ENCODE measurements at regions not wholly inside any gene's neighbourhood (a gene's known extent, or its start where the extent isn't known, plus 50 kb on each side); places are given as distances from the start of the nearest gene placed in this dataset.
"Not testable (repeated sequence)": the region's sequence is repeated elsewhere in the genome, so short reads cannot be mapped to it uniquely, and the experiment has no call there.

DNA sequence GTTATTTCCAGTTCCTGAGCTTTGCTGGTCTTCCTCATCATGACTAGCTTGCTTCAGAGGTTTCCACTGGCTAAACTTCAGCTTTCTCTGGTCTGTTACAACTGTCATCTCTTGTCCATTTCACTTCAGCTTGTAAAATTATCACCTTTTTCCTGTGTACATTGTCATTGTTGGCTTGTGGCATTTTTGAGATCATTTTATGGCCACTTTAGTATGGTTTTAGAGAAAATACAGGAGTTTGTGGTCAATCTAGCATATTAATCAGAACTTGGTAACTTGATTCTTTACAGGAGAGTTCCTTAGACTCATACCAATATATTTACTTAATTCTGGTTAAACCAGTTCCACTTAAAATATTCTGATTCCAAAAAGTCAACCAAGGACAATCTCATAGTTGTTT, 235.9 kb upstream of the KITLG start:
- Mint-ChIP-seq H3K36me3 (ENCODE audit: low read depth) (no peaks in the 10 kb centered on the region), H3K27ac (no peak overlapping the region), H3K4me3 (no peak overlapping the region), H3K4me1 (ENCODE audit: low read depth) (no peaks in the 10 kb centered on the region), H3K27me3 (no peaks in the 10 kb centered on the region), H3K9me3 (no peaks in the 10 kb centered on the region)
- DNase-seq: no peak

DNA sequence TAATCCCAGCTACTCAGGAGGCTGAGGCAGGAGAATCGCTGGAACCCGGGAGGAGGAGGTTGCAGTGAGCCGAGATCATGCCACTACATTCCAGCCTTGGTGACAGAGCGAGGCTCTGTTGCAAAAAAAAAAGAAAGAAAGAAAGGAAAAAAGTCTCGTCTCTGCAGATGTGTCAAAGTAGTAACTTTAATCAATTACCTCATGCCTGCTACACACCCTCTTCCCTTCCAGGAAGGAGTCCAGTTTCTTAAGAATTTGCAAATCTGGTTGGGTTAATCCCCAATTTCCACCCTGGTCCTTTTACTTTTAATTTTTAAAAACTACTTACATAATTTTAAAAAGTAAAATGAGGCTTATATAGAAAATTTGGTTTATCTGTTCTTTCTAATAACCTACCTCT, 234.5 kb upstream of the KITLG start:
- no peaks in the 10 kb centered on the region for H3K27me3 Mint-ChIP-seq
- H3K27ac Mint-ChIP-seq: no peak overlapping the region
- H3K4me1 Mint-ChIP-seq (ENCODE audit: low read depth): no peaks in the 10 kb centered on the region
- H3K36me3 Mint-ChIP-seq (ENCODE audit: low read depth): no peaks in the 10 kb centered on the region
- DNase-seq: no peak
- H3K9me3 Mint-ChIP-seq: no peaks in the 10 kb centered on the region
- no peak overlapping the region for H3K4me3 Mint-ChIP-seq

DNA sequence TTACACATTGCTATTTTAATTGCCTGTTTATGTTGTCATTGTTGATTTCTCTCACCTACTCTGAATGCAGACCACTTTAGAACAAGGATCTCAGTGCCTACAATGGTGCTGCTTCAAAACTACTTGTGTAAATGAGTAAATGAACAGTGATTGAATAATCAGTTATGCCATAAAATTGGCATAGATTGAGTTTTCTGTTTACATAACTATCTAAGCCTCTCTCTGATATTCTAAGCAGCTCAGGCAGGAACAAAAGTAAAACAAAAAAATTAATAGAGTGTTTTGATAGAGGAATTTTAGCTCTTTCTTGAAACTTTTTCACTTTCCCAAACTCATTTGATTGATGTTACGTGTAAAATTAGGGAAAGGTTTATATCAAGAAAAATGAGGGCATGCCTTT, 232.3 kb upstream of the KITLG start:
- Mint-ChIP-seq H3K27me3 (no peaks in the 10 kb centered on the region), H3K4me3 (no peak overlapping the region), H3K4me1 (ENCODE audit: low read depth) (no peaks in the 10 kb centered on the region), H3K27ac (no peak overlapping the region), H3K9me3 (no peaks in the 10 kb centered on the region), H3K36me3 (ENCODE audit: low read depth) (no peaks in the 10 kb centered on the region)
- no peak for DNase-seq

DNA sequence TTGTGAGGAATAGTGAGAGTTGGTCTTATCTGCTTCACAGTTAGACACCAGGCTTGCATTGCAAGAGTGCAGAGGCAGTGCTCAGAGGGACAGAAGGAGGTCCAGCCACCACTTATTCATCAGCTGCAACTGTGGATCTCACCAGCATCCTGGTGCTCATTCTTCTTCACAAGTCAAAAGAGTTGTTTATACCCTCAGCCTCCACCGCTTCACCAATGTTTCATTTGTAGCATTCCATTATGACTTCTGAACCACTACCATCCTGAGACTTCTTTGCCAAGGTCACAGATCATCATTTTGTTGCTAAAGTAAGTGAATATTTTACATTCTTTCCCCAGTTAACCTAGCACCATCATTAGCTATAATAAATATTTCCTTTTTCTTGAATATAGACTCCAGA, 230.5 kb upstream of the KITLG start:
- no peaks in the 10 kb centered on the region for H3K27me3 Mint-ChIP-seq
- no peak overlapping the region for H3K27ac Mint-ChIP-seq
- no peak overlapping the region for H3K4me3 Mint-ChIP-seq
- no peak for DNase-seq
- no peaks in the 10 kb centered on the region for H3K4me1 Mint-ChIP-seq (ENCODE audit: low read depth)
- H3K36me3 Mint-ChIP-seq (ENCODE audit: low read depth): no peaks in the 10 kb centered on the region
- no peaks in the 10 kb centered on the region for H3K9me3 Mint-ChIP-seq

DNA sequence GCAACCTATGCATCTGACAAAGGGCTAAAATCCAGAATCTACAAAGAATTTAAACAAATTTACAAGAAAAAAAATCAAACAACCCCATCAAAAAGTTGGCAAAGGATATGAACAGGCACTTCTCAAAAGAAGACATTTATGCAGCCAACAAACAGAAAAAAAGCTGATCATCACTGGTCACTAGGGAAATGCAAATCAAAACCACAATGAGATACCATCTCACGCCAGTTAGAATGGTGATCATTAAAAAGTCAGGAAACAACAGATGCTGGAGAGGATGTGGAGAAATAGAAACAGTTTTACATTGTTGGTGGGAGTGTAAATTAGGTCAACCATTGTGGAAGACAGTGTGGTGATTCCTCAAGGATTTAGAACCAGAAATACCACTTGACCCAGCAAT, 229.6 kb upstream of the KITLG start:
- not testable (repeated sequence) for H3K4me3 Mint-ChIP-seq; H3K36me3 Mint-ChIP-seq (ENCODE audit: low read depth); H3K27me3 Mint-ChIP-seq; H3K27ac Mint-ChIP-seq; H3K9me3 Mint-ChIP-seq; H3K4me1 Mint-ChIP-seq (ENCODE audit: low read depth); DNase-seq

DNA sequence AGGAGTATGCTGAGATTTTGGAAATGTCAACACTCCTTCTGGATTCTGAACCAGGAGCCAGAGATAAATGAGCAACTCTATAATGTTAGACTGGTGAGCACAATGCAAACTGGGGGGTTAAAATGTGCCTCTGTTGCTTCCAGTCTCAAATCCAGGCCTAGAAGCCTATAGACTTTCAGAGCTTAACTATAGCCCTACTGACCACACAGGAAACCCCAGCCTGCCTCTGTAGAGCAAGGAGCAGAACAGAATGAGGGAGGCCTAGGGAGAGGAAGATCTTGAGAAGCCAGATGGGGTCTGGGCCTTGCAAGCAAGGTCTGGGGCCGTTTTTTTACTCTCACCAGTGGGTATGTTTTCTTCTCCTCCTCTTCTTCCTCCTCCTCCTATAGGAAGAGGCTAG, 225.4 kb upstream of the KITLG start:
- Mint-ChIP-seq H3K4me1 (ENCODE audit: low read depth) (no peaks in the 10 kb centered on the region), H3K9me3 (peaks cover 3% of the 10 kb centered on the region), H3K27ac (no peak overlapping the region), H3K36me3 (ENCODE audit: low read depth) (no peaks in the 10 kb centered on the region), H3K27me3 (no peaks in the 10 kb centered on the region), H3K4me3 (no peak overlapping the region)
- no peak for DNase-seq

DNA sequence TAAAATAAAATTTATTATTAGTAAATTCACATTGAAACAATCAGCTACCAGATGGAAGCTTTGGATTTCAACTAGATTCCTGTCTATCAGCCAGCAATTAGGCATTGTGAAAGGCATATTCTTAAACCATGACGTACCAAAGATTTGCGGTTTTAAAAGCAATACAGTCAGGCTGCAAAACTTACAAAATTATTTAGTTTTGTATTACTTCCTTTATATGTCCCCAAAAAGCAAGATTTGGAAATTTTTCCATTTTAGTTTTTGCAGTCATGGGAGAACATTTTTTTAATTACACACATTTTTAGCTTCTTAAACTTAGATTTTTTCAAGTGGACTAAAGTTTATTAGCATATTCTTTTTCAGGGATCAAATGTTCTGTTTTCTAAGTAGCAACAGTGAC, 225.0 kb upstream of the KITLG start:
- no peak for DNase-seq
- Mint-ChIP-seq H3K4me3 (no peak overlapping the region), H3K4me1 (ENCODE audit: low read depth) (no peaks in the 10 kb centered on the region), H3K27ac (no peak overlapping the region), H3K27me3 (no peaks in the 10 kb centered on the region), H3K9me3 (peaks cover 3% of the 10 kb centered on the region), H3K36me3 (ENCODE audit: low read depth) (no peaks in the 10 kb centered on the region)

DNA sequence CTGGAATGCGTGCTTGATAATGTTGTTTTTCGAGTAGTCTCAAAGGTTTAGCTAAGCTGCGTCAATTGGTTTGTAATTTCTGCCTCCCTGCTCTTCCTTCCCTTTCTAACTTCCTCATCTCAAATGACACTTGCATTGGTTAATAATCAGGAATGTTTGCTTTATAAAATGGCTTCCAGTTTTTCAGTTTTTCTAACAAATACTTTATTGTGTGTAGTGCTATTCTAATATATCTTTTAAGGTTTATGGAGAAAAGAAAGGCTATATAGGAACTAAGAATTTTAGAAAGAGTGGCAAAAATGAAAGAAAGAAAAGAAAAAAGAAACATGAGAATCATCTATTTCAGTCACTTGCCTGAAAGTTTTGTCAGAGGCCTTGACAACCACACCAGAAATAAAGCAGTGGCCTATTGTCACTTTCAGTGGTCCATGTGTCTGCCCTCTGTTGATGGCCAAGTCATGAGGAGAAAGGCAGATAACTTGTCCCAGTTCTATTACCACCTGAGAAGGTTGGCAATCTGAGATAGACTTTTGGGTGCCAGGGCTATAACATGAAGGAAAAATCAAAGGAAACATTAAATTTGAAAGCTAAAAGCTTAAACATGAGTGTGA, 221.9 kb upstream of the KITLG start:
- no peak for DNase-seq
- Mint-ChIP-seq H3K4me1 (ENCODE audit: low read depth) (no peaks in the 10 kb centered on the region), H3K9me3 (peaks cover 5% of the 10 kb centered on the region), H3K27ac (no peak overlapping the region), H3K27me3 (no peaks in the 10 kb centered on the region), H3K4me3 (no peak overlapping the region), H3K36me3 (ENCODE audit: low read depth) (no peaks in the 10 kb centered on the region)

DNA sequence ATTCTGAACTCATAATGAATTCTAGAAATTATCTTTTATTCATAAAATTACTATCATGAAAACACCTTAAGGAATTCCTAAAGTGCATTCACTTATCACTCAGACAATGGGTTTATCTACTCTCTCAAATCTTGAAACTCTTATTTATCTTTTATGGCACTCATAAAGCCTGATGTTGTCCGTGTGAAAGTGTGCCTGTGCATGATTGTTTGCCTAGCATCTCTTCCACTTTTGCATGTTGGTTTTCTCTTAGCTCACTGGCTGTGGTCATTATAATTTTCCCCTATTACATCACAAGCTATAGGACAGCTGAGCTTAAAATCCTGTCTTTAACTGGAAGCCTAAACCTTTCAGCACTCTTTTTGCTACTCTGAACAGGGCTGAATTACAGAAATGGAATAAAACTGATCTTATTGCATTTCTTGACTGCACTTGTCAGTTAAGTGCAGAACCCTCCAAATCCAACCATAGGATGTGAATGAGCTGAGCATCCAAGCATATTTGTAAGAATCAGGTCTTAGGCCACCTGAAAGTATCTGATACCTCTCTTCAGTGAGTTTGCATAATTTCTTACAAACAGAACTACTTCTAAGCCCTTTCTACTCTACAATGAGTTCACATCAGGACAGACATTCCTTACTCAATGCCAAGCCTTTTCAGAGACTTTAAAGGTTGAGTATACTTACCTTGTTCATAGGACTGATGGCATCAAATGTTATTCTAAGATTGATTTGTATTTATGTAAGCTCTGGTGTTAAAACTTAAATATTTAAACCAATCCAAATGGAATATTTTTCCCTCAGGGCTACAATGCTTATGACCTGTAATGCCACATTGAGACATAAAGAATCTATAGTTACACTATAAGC, 221.2 kb upstream of the KITLG start:
- DNase-seq: no peak
- no peaks in the 10 kb centered on the region for H3K4me1 Mint-ChIP-seq (ENCODE audit: low read depth)
- H3K27ac Mint-ChIP-seq: no peak overlapping the region
- peaks cover 5% of the 10 kb centered on the region for H3K9me3 Mint-ChIP-seq
- H3K36me3 Mint-ChIP-seq (ENCODE audit: low read depth): no peaks in the 10 kb centered on the region
- no peak overlapping the region for H3K4me3 Mint-ChIP-seq
- H3K27me3 Mint-ChIP-seq: no peaks in the 10 kb centered on the region

DNA sequence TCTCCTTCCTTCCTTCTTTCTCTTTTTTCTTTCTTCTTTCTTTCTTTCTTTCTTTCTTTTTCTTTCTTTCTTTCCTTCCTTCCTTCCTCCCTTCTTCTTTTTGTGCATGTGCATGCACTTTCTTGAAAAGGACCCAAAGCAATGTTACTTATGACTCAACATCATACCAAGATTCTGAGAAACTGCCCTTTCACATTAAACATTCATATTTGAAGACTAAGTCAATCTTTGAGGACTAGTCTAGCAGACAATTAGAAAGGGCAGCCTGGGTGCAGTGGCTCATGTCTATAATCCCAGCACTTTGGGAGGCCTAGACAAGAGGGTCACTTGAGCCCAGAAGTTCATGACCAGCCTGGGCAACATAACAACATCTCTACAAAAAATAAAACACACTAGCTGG, 212.8 kb upstream of the KITLG start:
- H3K27ac Mint-ChIP-seq: no peak overlapping the region
- peaks cover 14% of the 10 kb centered on the region for H3K9me3 Mint-ChIP-seq
- H3K36me3 Mint-ChIP-seq (ENCODE audit: low read depth): no peaks in the 10 kb centered on the region
- no peaks in the 10 kb centered on the region for H3K4me1 Mint-ChIP-seq (ENCODE audit: low read depth)
- H3K4me3 Mint-ChIP-seq: no peak overlapping the region
- H3K27me3 Mint-ChIP-seq: no peaks in the 10 kb centered on the region
- DNase-seq: no peak

DNA sequence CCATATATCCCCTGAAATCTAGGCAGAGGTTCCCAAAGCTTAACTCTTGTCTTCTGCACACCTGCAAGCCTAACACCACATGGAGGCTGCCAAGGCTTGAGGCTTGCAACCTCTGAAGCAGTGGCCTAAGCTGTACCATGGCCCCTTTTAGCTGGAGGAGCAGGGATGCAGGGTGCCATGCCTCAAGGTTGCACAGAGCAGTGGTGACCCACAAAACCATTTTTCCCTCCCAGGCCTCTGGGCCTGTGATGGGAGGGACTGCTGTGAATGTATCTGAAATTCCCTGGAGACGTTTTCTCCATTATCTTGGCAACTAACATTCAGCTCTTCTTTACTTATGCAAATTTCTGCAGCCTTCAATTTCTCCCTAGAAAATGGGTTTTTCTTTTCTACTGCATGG, 210.0 kb upstream of the KITLG start:
- peaks cover 16% of the 10 kb centered on the region for H3K9me3 Mint-ChIP-seq
- H3K4me1 Mint-ChIP-seq (ENCODE audit: low read depth): no peaks in the 10 kb centered on the region
- no peaks in the 10 kb centered on the region for H3K27me3 Mint-ChIP-seq
- H3K4me3 Mint-ChIP-seq: no peak overlapping the region
- no peak for DNase-seq
- H3K36me3 Mint-ChIP-seq (ENCODE audit: low read depth): no peaks in the 10 kb centered on the region
- no peak overlapping the region for H3K27ac Mint-ChIP-seq

DNA sequence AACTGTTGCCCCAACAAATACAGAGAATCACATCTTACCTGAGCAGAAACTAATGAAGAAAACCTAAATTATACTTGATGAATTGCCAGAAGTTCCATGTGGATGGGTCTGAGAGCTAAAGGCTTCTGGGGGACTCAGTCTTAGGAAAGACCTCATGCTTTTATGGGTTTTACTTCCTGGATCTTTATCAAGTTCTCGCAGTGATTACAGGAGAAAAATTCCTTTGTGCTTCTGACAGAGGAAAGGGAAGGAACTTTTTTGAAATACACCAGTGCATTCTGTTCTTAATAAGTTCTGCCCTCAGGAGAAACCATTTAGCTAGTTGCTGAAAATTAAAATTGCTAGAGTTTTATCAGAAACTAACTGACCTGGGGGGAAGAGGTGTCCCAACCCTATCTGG, 203.9 kb upstream of the KITLG start:
- no peak overlapping the region for H3K27ac Mint-ChIP-seq
- no peak overlapping the region for H3K4me3 Mint-ChIP-seq
- H3K4me1 Mint-ChIP-seq (ENCODE audit: low read depth): no peaks in the 10 kb centered on the region
- H3K27me3 Mint-ChIP-seq: no peaks in the 10 kb centered on the region
- peaks cover 2% of the 10 kb centered on the region for H3K9me3 Mint-ChIP-seq
- no peak for DNase-seq
- H3K36me3 Mint-ChIP-seq (ENCODE audit: low read depth): no peaks in the 10 kb centered on the region

DNA sequence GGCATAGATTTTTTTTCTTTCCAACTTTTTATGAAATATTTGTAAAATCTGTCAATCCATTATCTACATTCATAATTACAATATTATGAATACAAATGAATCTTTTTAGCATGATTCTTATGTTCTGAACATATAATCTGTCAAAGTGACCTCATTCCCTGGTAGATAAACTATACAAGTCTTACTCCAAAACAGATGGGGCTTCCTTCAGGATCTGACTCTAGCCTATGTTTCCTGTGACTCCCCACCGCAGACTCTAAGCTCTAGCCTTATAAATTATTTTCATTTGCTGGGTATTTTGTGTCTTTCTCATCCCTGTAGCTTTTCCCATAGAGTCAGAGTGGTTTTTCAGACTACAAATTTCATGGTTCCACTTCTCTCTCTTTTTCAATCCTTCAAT, 202.1 kb upstream of the KITLG start:
- no peak overlapping the region for H3K4me3 Mint-ChIP-seq
- H3K36me3 Mint-ChIP-seq (ENCODE audit: low read depth): no peaks in the 10 kb centered on the region
- H3K27ac Mint-ChIP-seq: no peak overlapping the region
- H3K9me3 Mint-ChIP-seq: peaks cover 2% of the 10 kb centered on the region
- H3K27me3 Mint-ChIP-seq: no peaks in the 10 kb centered on the region
- no peaks in the 10 kb centered on the region for H3K4me1 Mint-ChIP-seq (ENCODE audit: low read depth)
- DNase-seq: no peak

DNA sequence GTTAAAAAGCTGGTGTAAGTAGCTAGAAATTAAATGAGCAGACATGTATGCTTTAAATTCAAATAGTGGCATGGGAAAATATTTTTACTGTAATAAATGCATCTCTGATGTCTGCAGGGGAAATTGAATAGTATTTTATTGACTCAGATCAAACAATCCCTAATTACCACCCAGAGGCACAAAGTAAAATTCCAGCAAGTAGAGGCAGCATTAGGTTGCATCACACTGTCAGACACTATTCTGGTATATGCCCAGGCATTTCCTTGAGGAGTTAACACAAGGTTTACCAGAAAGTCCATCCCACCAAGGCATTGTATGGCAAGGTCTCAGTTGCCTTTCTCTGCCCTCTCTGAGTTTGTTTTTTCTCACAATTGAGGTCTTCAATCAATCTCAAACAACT, 201.6 kb upstream of the KITLG start:
- H3K27me3 Mint-ChIP-seq: no peaks in the 10 kb centered on the region
- H3K4me1 Mint-ChIP-seq (ENCODE audit: low read depth): no peaks in the 10 kb centered on the region
- no peak overlapping the region for H3K27ac Mint-ChIP-seq
- no peaks in the 10 kb centered on the region for H3K36me3 Mint-ChIP-seq (ENCODE audit: low read depth)
- no peak overlapping the region for H3K4me3 Mint-ChIP-seq
- H3K9me3 Mint-ChIP-seq: peaks cover 2% of the 10 kb centered on the region
- DNase-seq: no peak

DNA sequence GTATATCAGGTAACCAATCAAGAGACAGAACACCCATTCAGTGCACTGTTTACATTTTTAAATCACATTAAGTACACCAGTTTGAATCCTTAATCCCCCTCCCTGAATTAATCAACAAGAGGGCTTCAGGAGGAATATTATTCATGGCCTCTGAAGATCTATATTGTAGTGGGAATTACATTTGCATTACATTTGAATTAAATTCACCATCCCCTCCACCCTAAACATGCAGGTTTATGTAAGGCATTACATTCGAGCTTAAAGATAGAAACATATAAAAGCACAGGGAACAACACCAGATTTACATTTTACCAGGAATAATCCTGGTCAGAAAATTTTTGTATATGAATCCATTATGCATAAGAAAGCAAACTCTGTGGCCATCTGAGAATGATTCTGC, 197.8 kb upstream of the KITLG start:
- no peak for DNase-seq
- H3K4me1 Mint-ChIP-seq (ENCODE audit: low read depth): no peaks in the 10 kb centered on the region
- no peaks in the 10 kb centered on the region for H3K36me3 Mint-ChIP-seq (ENCODE audit: low read depth)
- H3K9me3 Mint-ChIP-seq: no peaks in the 10 kb centered on the region
- no peaks in the 10 kb centered on the region for H3K27me3 Mint-ChIP-seq
- H3K27ac Mint-ChIP-seq: no peak overlapping the region
- no peak overlapping the region for H3K4me3 Mint-ChIP-seq
